GM19023 (cell line): ENCODE measurements at regions not wholly inside any gene's neighbourhood (a gene's known extent, or its start where the extent isn't known, plus 50 kb on each side); places are given as distances from the start of the nearest gene placed in this dataset.

Source experiments
- ATAC-seq: cut with Tn5 transposase; IDR thresholded peaks from one replicate; pipeline ENCODE4 v1.9.1; 2021; ENCODE audit warnings: mild to moderate bottlenecking, moderate library complexity; ENCODE audit not compliant: unreplicated experiment

GRCh38 chr6:169843110-169843509 is 91.7 kb downstream of the ERMARD start:
- no peak for ATAC-seq

- ATAC-seq = no peak
Measured at GRCh38 chr6:169841907-169842606, 90.6 kb downstream of the ERMARD start.

- no peak for ATAC-seq
Measured at GRCh38 chr6:169841251-169841650, 89.8 kb downstream of the ERMARD start.

GRCh38 chr6:169839898-169840631 is 88.6 kb downstream of the ERMARD start:
- no peak for ATAC-seq

- no peak for ATAC-seq
Measured at GRCh38 chr6:169839493-169839892, 88.1 kb downstream of the ERMARD start.

GRCh38 chr6:169839029-169839481 is 87.6 kb downstream of the ERMARD start:
- ATAC-seq = no peak

- ATAC-seq = no peak
Measured at GRCh38 chr6:169838346-169839028, 87.1 kb downstream of the ERMARD start.

GRCh38 chr6:169837529-169838250 is 86.3 kb downstream of the ERMARD start:
- ATAC-seq = no peak

- no peak for ATAC-seq
Measured at GRCh38 chr6:169833258-169833794, 81.9 kb downstream of the ERMARD start.

- no peak for ATAC-seq
Measured at GRCh38 chr6:169832247-169832948, 81.0 kb downstream of the ERMARD start.

GRCh38 chr6:169831450-169832246 is 80.2 kb downstream of the ERMARD start:
- peak; percentile 64 for ATAC-seq
